ENCODE measurements at regions not wholly inside any gene's neighbourhood (a gene's known extent, or its start where the extent isn't known, plus 50 kb on each side); places are given as distances from the start of the nearest gene placed in this dataset.
"Not testable (repeated sequence)": the region's sequence is repeated elsewhere in the genome, so short reads cannot be mapped to it uniquely, and the experiment has no call there.

GRCh38 chr7:128561116-128561722 is 84.7 kb downstream of the METTL2B start:
- DNase-seq = not testable (repeated sequence)

GRCh38 chr7:128562795-128563194 is 86.2 kb downstream of the METTL2B start:
- not testable (repeated sequence) for DNase-seq

GRCh38 chr7:128564123-128564700 is 87.7 kb downstream of the METTL2B start:
- not testable (repeated sequence) for DNase-seq

- DNase-seq = not testable (repeated sequence)
Observed at GRCh38 chr7:128564932-128565864, 88.7 kb downstream of the METTL2B start.

- not testable (repeated sequence) for DNase-seq
Observed at GRCh38 chr7:128575277-128575676, 96.8 kb upstream of the GARIN1A start.

GRCh38 chr7:128576953-128577352 is 95.1 kb upstream of the GARIN1A start:
- not testable (repeated sequence) for DNase-seq

- not testable (repeated sequence) for DNase-seq
Observed at GRCh38 chr7:128579843-128580242, 92.2 kb upstream of the GARIN1A start.

GRCh38 chr7:128581100-128581499 is 91.0 kb upstream of the GARIN1A start:
- not testable (repeated sequence) for DNase-seq

- not testable (repeated sequence) for DNase-seq
Observed at GRCh38 chr7:128581825-128582561, 90.1 kb upstream of the GARIN1A start.

GRCh38 chr7:128586715-128587114 is 85.4 kb upstream of the GARIN1A start:
- DNase-seq = not testable (repeated sequence)

GRCh38 chr7:128591705-128592104 is 80.4 kb upstream of the GARIN1A start:
- no peak for DNase-seq

GRCh38 chr7:128592209-128592608 is 79.9 kb upstream of the GARIN1A start:
- not testable (repeated sequence) for DNase-seq

GRCh38 chr7:128594061-128594460 is 78.0 kb upstream of the GARIN1A start:
- not testable (repeated sequence) for DNase-seq

GRCh38 chr7:128596336-128597128 is 75.6 kb upstream of the GARIN1A start:
- not testable (repeated sequence) for DNase-seq

GRCh38 chr7:128598946-128599345 is 73.1 kb upstream of the GARIN1A start:
- not testable (repeated sequence) for DNase-seq

GRCh38 chr7:128608678-128609421 is 63.2 kb upstream of the GARIN1A start:
- peak; percentile 27 for DNase-seq

- DNase-seq = not testable (repeated sequence)
Observed at GRCh38 chr7:128613366-128613765, 58.7 kb upstream of the GARIN1A start.

- not testable (repeated sequence) for DNase-seq
Observed at GRCh38 chr7:128614812-128615211, 57.3 kb upstream of the GARIN1A start.

- DNase-seq = not testable (repeated sequence)
Observed at GRCh38 chr7:128616799-128617198, 55.3 kb upstream of the GARIN1A start.

Data from effector CD4-positive, alpha-beta T cell (primary cell).